Activated CD4-positive, alpha-beta T cell treated with anti-CD3 and anti-CD28 coated beads, Interleukin-2, amount 10 ng/mL, durations not matched to agents 24 days and 14 days (primary cell): ENCODE measurements at regions not wholly inside any gene's neighbourhood (a gene's known extent, or its start where the extent isn't known, plus 50 kb on each side); places are given as distances from the start of the nearest gene placed in this dataset.

ENCODE experiments used
- DNase-seq: peaks from one replicate; pipeline ENCODE4 v3.0.0; 2022
- H3K27ac Mint-ChIP-seq: one replicate; pipeline ENCODE4 v1.8.0; 2022; ENCODE audit warnings: mild to moderate bottlenecking, mixed read lengths
- H3K27me3 Mint-ChIP-seq: one replicate; pipeline ENCODE4 v1.8.0; 2022; ENCODE audit warnings: mixed read lengths
- H3K36me3 Mint-ChIP-seq: one replicate; pipeline ENCODE4 v1.8.0; 2022; ENCODE audit warnings: low read depth, mild to moderate bottlenecking, mixed read lengths
- H3K4me1 Mint-ChIP-seq: one replicate; pipeline ENCODE4 v1.8.0; 2021; ENCODE audit warnings: mixed read lengths
- H3K4me3 Mint-ChIP-seq: one replicate; pipeline ENCODE4 v1.8.0; 2022; ENCODE audit warnings: mild to moderate bottlenecking, moderate library complexity, mixed read lengths
- H3K9me3 Mint-ChIP-seq: one replicate; pipeline ENCODE4 v1.8.0; 2021; ENCODE audit warnings: mixed read lengths
- intact Hi-C: fragments of 100-400 bp; cut with micrococcal nuclease; formaldehyde crosslinking; loops from one replicate; pipeline ENCODE4 v1.15.1; 2023

DNA sequence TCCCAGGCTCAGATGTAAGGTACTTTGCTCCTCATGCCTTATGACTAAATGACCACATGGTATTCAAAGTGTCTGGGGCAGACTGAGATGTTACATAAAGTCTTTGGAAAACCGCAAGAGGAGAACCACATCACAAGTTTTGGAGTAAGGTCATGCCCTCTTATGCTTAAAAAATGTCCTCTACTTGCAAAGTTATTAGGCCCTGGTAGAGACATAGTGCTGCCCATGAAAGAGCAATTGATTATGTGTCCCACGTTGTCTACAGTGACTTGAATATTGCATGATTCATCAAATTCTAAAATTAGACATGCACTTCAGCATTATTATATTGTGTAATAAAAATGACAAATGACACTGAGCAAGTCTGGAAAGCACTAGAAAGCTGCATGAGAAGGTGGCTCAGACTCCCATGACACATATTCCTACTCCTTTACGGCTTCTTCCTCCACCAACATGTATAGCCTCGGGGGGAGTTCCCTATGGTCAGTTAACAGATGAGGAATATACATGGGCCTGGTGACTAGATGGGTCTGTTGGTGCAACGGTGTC is 602.6 kb upstream of the VRK2 start:
- Mint-ChIP-seq H3K9me3 (no peaks in the 10 kb centered on the region), H3K36me3 (no peaks in the 10 kb centered on the region), H3K27me3 (no peaks in the 10 kb centered on the region), H3K4me3 (no peak overlapping the region), H3K27ac (no peak overlapping the region), H3K4me1 (no peaks in the 10 kb centered on the region)
- intact Hi-C loops, result no loop called here
- no peak for DNase-seq

GRCh38 chr2:57444752-57445430 is 601.7 kb upstream of the VRK2 start:
- H3K27me3 Mint-ChIP-seq, result no peaks in the 10 kb centered on the region
- intact Hi-C loops, result no loop called here
- no peaks in the 10 kb centered on the region for H3K36me3 Mint-ChIP-seq
- no peaks in the 10 kb centered on the region for H3K9me3 Mint-ChIP-seq
- H3K27ac Mint-ChIP-seq, result no peak overlapping the region
- no peaks in the 10 kb centered on the region for H3K4me1 Mint-ChIP-seq
- H3K4me3 Mint-ChIP-seq, result no peak overlapping the region
- DNase-seq, result no peak

GRCh38 chr2:57448816-57449215 is 597.8 kb upstream of the VRK2 start:
- intact Hi-C loops, result no loop called here

GRCh38 chr2:57450170-57450569 is 596.4 kb upstream of the VRK2 start:
- H3K9me3 Mint-ChIP-seq, result no peaks in the 10 kb centered on the region
- no peaks in the 10 kb centered on the region for H3K27me3 Mint-ChIP-seq
- no peak overlapping the region for H3K27ac Mint-ChIP-seq
- intact Hi-C loops, result no loop called here
- no peak for DNase-seq
- no peak overlapping the region for H3K4me3 Mint-ChIP-seq
- no peaks in the 10 kb centered on the region for H3K36me3 Mint-ChIP-seq
- H3K4me1 Mint-ChIP-seq, result no peaks in the 10 kb centered on the region

More at GRCh38 chr2:57448816-57449215, 597.8 kb upstream of the VRK2 start:
- Mint-ChIP-seq H3K4me3 (no peak overlapping the region), H3K4me1 (no peaks in the 10 kb centered on the region), H3K36me3 (no peaks in the 10 kb centered on the region), H3K27ac (no peak overlapping the region), H3K9me3 (no peaks in the 10 kb centered on the region), H3K27me3 (no peaks in the 10 kb centered on the region)
- DNase-seq, result no peak

DNA sequence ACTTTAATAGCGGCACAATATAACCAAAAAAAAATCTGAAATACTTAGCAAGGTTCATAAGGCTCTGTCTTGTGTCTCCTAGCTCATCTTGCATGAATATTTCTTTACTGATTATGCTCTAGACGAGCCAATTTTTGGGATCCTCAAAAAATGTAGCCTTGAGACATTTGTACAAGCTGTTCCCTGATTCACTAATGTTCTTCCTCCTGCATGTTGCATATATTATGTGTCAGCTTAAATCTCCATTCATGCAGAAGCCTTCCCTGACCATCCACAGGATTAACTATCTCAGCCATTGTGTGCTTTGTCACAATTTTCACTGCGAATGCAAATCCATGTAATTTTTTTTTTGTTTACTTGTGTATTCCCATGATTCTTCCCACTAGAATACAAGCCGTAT is 594.0 kb upstream of the VRK2 start:
- Mint-ChIP-seq H3K4me3 (no peak overlapping the region), H3K4me1 (no peaks in the 10 kb centered on the region), H3K36me3 (no peaks in the 10 kb centered on the region), H3K27me3 (no peaks in the 10 kb centered on the region), H3K27ac (no peak overlapping the region), H3K9me3 (no peaks in the 10 kb centered on the region)
- intact Hi-C loops, result no loop called here
- no peak for DNase-seq

GRCh38 chr2:57453945-57454344 is 592.7 kb upstream of the VRK2 start:
- H3K4me3 Mint-ChIP-seq, result no peak overlapping the region
- no peak for DNase-seq
- H3K27me3 Mint-ChIP-seq, result no peaks in the 10 kb centered on the region
- H3K9me3 Mint-ChIP-seq, result no peaks in the 10 kb centered on the region
- no peak overlapping the region for H3K27ac Mint-ChIP-seq
- intact Hi-C loops, result no loop called here
- H3K36me3 Mint-ChIP-seq, result no peaks in the 10 kb centered on the region
- no peaks in the 10 kb centered on the region for H3K4me1 Mint-ChIP-seq

- intact Hi-C loops, result no loop called here
- H3K27ac Mint-ChIP-seq, result no peak overlapping the region
- H3K36me3 Mint-ChIP-seq, result no peaks in the 10 kb centered on the region
- H3K4me3 Mint-ChIP-seq, result no peak overlapping the region
- no peaks in the 10 kb centered on the region for H3K27me3 Mint-ChIP-seq
- no peak for DNase-seq
- no peaks in the 10 kb centered on the region for H3K9me3 Mint-ChIP-seq
- no peaks in the 10 kb centered on the region for H3K4me1 Mint-ChIP-seq
These were observed 586.0 kb upstream of the VRK2 start for GRCh38 chr2:57460396-57461276.

- Mint-ChIP-seq H3K9me3 (no peaks in the 10 kb centered on the region), H3K27ac (no peak overlapping the region), H3K4me1 (no peaks in the 10 kb centered on the region), H3K27me3 (no peaks in the 10 kb centered on the region), H3K4me3 (no peak overlapping the region), H3K36me3 (no peaks in the 10 kb centered on the region)
- no peak for DNase-seq
- intact Hi-C loops, result no loop called here
These were observed 585.0 kb upstream of the VRK2 start for GRCh38 chr2:57461624-57462023.

DNA sequence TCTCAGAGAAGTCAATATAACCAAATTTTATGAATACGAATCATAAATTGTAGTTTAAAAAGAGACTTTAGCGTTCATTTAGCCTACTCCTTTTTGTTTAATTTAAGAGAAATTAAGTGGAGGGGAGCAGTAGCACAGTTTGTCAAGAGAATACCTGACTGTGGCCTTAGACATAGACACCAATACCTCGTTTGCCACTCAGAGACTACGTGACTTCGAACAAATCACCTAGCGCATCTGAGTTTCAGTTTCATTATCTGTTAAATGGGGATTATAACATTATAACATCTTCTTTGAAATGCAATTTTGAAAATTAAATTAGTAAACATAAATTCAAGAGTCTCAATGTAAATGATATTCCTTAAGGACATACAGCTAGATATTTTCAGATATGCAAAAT is 581.5 kb upstream of the VRK2 start:
- Mint-ChIP-seq H3K27ac (no peak overlapping the region), H3K4me1 (no peaks in the 10 kb centered on the region), H3K4me3 (no peak overlapping the region), H3K36me3 (no peaks in the 10 kb centered on the region), H3K9me3 (no peaks in the 10 kb centered on the region), H3K27me3 (no peaks in the 10 kb centered on the region)
- intact Hi-C loops, result no loop called here
- no peak for DNase-seq

DNA sequence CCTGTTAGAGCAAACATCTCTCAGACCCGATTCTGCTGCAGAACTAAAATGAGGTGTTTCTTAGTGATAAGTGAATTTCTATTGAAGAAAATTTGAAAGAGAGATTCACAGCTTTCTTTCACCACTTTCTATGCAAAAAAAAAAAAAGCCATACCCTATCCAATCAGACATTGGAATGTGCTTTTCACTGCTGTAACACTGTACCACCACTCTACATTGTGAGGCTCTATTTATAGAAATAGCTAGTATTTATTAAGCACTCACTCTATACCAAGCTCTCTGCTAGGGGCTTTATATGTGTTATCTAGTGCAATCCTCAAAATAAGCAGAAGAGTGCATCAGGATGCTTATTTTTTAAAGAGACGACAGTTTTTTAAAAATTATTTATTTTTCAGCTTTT is 580.6 kb upstream of the VRK2 start:
- intact Hi-C loops, result no loop called here
- no peaks in the 10 kb centered on the region for H3K27me3 Mint-ChIP-seq
- H3K4me3 Mint-ChIP-seq, result no peak overlapping the region
- no peak overlapping the region for H3K27ac Mint-ChIP-seq
- no peaks in the 10 kb centered on the region for H3K9me3 Mint-ChIP-seq
- no peak for DNase-seq
- no peaks in the 10 kb centered on the region for H3K36me3 Mint-ChIP-seq
- H3K4me1 Mint-ChIP-seq, result no peaks in the 10 kb centered on the region

- Mint-ChIP-seq H3K27me3 (no peaks in the 10 kb centered on the region), H3K27ac (no peak overlapping the region), H3K9me3 (no peaks in the 10 kb centered on the region), H3K36me3 (no peaks in the 10 kb centered on the region), H3K4me1 (no peaks in the 10 kb centered on the region), H3K4me3 (no peak overlapping the region)
- no peak for DNase-seq
- intact Hi-C loops, result no loop called here
These were observed 571.2 kb upstream of the VRK2 start for GRCh38 chr2:57475391-57475790.

- H3K27me3 Mint-ChIP-seq, result no peaks in the 10 kb centered on the region
- intact Hi-C loops, result no loop called here
These were observed 566.6 kb upstream of the VRK2 start for GRCh38 chr2:57479981-57480380.

DNA sequence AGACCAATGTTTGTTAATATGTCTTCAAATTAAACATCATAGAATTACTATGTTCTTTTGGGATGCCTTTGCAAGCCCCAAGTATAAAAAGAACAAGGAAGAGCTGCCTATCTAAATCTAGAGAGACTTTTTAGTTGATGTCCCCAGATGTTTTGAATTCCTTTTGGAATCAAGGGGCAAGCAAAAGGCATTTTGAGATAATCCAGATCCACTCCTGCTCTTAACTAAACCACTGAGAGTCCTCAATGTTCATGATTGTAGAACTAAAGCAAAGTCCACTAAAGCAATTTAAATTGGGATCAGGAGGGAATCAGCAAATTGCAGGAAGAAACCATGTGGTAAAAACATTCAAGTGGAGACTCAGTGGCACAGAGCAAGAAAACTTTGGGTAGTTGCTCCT is 558.5 kb upstream of the VRK2 start:
- H3K4me3 Mint-ChIP-seq, result no peak overlapping the region
- no peaks in the 10 kb centered on the region for H3K9me3 Mint-ChIP-seq
- no peaks in the 10 kb centered on the region for H3K4me1 Mint-ChIP-seq

More at GRCh38 chr2:57479981-57480380, 566.6 kb upstream of the VRK2 start:
- Mint-ChIP-seq H3K36me3 (no peaks in the 10 kb centered on the region), H3K4me3 (no peak overlapping the region), H3K4me1 (no peaks in the 10 kb centered on the region), H3K27ac (no peak overlapping the region), H3K9me3 (no peaks in the 10 kb centered on the region)
- no peak for DNase-seq

DNA sequence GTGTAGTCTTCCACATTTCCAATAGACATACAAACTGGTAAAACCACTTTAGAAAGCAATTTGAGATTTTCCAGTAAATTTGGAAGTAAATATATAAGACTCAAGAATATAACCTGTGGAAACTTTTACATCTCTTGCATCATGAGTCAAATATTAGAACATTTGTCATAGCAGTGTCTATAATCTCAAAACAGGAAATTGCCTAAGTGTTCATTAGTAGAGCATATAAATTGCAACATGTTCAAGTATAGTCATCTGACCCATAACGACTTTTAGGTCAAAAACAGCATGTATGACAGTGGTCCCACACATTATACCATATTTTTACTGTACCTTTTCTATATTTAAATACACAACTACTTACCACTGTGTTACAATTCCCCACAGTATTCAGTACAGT is 555.9 kb upstream of the VRK2 start:
- Mint-ChIP-seq H3K4me1 (no peaks in the 10 kb centered on the region), H3K27me3 (no peaks in the 10 kb centered on the region), H3K9me3 (no peaks in the 10 kb centered on the region), H3K36me3 (no peaks in the 10 kb centered on the region), H3K27ac (no peak overlapping the region), H3K4me3 (no peak overlapping the region)
- DNase-seq, result no peak
- intact Hi-C loops, result loop anchor here (10.0 kb wide), 1 partner anchor 1776 kb away; no protein-coding TSS in a partner anchor

More for the DNA sequence above, 558.5 kb upstream of the VRK2 start:
- intact Hi-C loops, result no loop called here
- no peak for DNase-seq
- H3K27me3 Mint-ChIP-seq, result no peaks in the 10 kb centered on the region
- no peaks in the 10 kb centered on the region for H3K36me3 Mint-ChIP-seq
- no peak overlapping the region for H3K27ac Mint-ChIP-seq
